Brain pericyte (primary cell): ENCODE measurements at regions not wholly inside any gene's neighbourhood (a gene's known extent, or its start where the extent isn't known, plus 50 kb on each side); places are given as distances from the start of the nearest gene placed in this dataset.
A peak's percentile ranks its signal among the peaks of the same experiment; 100 is the strongest.
"Not testable (repeated sequence)": the region's sequence is repeated elsewhere in the genome, so short reads cannot be mapped to it uniquely, and the experiment has no call there.

Source experiments
- DNase-seq: peaks from one replicate; pipeline ENCODE4 v3.0.0-alpha.2; 2012; ENCODE audit warnings: low read depth, low spot score

DNA sequence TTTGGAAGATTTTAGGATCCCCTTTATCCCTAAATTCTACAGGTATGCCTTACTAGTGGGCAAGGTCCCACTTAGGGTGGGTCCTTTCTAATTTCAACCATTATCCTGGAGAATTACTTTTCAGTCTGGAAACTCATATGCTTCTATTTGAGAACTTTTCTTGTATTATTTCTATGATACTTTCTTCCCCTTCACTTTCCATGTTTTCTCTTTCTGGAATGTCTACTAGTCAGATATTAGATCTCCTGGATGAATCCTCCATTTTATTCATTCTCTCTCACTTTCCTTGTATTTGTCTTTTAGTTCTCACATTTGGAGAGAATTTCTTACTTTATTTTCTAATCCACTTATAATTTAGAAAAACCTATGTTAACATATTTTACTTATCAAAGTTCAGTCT lies 83.9 kb upstream of the SIPA1L2 start:
- no peak for DNase-seq

DNA sequence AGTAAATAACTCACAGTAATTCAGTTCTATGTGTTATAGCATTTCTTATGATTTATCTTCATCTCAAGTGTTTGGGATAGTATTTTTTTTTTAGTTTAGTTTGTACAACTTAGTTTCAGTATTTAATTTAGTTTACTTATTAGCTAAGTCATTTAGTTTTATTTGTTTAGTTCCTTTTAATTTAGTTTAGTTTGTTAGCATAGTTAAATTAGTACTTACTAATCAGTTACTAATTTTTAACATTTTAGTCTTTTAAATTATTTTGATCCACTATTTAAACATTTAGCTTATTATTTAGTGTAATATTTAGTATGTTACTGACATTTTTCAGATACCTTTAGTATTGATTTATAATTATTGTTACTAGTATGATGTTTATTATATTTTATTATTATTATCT lies 85.2 kb upstream of the SIPA1L2 start:
- no peak for DNase-seq

DNA sequence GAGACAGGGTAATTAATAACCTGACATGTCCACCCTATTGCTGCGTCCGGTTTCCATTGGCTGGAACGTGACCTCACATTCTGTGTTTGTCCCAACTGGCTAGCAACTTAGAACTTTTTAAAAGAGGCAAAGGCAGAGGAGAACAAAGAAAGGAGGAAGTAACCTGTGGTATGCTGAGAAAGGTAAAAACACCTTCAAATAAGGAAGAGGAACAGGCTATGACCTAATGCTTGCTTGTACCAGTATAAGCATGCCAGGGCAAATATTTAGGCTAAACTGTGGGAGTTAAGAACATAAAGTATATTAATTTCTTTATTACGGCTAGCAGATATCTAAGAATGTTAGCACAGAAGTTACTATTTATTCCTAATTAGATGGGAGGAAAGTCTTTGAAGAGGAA lies 87.3 kb upstream of the MAP10 start:
- DNase-seq = not testable (repeated sequence)

DNA sequence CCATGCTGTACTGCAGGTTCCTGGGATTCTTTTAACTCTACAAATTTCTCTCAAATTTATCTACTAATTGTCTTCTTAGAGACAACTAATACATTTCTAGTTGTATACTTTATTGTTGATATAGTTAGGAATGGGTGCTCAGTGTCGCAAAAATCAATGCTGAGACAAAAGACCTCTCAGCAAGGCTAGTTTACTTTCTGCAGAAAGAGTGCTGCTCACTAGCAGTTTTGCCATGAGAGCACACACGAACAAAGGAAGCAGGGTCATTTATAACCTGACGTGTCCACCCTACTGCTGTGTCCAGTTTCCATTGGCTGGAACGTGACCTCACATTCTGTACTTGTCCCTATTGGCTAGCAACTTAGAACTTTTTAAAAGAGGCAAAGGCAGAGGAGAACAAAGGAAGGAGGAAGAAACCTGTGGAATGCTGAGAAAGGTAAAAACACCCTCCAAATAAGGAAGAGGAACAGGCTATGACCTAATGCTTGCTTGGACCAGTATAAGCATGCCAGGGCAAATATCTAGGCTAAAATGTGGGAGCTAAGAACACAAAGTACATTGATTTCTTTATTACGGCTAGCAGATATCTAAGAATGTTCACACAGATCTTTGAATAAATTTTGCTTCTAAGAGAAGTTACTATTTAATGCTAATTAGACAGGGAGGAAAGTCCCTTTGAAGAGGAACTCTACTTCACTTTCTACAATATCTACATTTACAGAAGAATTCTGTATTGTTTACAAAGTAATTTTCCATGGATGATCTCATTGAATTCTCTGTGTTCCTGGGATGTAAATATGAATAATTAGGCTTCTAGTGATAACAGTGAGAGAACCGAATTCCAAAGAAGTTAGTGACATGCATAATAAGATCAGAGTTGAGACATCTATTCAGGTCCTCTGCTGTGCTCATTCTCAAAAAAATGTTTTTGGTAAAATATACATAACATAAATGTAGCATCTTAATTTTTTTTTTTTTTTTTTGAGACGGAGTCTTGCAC lies 86.0 kb upstream of the MAP10 start:
- DNase-seq = no peak

DNA sequence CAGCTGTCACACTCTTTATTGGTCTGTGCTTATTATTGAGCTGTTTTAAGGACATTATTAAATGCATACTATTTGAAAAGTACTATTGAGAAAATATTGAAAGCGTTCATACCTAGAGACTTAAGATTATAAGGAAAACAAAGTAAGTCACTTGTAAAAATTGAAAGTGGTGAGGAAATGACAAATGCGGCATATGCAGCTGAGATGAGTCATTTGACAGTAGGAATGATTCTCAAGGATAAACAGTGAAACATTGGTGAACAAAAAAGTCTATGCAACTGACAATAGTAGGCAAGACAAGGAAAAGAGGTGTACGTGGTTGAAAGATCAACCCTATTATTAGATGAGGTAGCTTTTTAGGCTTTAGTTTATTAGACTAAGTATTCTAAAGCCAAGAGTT lies 82.6 kb upstream of the MAP10 start:
- DNase-seq = no peak

DNA sequence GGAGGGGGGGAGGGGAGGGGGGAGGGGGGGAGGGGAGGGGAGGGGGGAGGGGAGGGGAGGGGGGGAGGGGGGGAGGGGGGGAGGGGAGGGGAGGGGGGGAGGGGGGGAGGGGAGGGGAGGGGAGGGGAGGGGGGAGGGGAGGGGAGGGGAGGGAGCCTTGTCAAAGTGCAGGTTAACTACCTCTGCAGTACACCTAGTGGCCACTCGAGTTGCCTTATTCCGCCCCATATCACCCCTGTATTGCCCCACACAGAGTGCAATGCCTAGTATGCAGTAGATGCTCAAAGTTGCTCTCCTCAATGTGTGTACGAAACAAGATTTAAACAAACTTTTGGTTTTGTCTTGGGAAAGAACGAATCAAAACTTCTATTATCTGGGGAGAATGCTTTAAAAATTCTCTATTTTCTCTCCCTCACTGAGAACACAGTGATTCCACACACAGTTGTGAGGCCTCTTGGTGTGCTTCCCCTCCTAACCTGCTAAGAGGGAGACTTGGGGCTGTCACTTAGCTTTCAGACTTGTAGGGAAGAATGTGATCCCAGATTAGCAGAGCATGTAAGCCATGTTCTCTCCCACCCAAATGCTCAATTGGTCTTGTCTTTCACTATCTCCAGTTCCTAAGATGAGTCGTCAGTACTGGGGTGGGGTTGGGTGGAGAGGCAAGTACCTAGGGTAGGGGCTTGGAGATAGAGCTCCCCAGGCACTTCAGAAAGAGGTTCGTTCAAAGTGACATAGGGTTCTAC lies 79.7 kb upstream of the MAP10 start:
- DNase-seq = no peak

DNA sequence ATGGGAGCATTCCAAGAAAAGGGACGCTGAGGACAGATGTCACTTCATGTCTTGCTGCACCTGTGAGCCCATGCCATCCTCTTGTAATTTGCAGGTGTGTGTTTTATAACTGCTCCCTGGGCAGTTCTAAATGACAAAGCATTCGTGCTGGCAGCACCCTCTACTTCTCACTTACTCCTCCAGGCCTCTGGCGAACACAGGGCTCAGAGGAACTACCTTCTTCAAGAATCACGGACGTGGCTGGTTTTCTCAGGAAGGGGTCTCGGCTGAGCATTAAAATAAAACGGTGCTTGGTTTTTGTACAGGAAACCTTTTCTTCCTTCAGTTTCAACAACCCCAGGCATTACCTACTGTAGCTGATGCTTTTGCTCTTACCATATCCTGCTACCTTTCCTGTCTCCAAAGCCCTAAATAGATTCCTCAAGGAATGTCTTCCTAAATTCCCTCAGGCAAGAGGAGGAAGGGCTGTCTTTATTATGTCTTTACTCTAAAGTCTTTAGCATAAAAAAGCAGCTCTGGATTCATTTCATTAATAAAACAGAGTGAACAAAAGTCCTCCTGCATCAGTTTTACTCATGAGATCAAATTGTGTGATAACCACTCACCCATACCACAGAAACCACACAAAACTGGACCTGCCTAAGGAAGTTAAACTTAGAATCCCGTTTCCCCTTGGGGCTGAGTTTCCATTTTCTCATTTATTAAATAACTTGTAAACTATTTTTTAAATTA lies 79.0 kb upstream of the MAP10 start:
- no peak for DNase-seq

DNA sequence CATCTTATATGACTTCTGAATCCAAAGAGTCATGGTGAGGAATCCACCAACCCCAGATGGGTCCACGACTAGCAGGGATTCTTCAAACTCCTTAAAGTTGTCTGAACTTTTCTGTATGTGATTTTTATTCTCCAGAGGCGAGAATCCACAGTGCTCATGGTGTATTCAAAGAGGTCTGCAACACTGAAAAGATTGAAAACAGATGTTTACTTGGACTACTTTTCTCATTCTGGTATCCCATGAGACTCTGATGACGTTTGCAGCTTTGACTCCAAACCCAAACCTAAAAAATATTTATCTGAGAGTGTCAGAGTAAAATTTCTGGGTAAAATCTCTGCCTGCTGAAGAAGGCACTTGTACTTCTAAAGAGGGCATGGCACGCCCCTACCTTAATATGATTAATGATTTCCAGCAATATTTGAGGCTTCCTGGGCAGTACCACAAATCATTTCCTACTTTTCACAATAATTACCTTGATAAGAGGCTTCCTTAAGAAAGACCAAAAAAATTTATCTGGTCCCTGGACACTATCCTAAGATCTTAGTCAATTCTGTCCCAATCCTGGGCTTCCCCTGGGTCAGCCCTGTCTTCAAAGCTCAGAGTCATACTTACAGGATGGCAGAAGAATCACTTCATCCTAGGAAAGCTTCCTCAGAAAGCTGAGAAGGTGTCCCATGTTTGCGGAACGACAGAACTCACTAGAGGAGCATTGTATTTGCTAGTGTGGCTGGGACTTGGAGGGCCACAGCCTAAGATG lies 76.5 kb upstream of the MAP10 start:
- DNase-seq = peak; percentile 34

DNA sequence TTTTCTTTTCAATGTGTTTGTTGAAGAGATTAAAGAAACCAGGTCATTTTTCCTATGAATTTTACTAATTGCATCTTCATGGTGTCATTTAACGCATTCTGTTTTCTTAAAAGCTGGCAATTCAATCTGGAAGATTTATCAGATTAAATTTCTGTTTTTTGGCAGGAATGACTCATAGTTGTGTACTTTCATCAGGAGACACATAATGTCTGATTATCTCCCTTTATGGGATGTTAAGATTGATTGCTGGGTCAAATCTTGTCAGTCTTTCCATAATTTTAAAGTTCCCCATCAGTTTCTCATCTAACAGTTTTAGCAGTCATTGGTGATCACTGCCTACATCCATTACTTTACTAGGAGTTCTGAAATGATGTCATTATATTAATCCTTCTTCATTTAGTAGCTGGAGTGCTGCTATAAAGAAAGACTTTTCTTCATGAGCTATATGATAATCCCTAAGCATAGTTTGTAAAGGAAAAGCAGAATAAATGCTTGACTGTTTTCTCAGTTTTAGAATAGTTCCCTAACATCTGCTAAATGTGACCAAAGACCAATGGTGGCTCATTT lies 72.8 kb upstream of the MAP10 start:
- no peak for DNase-seq

DNA sequence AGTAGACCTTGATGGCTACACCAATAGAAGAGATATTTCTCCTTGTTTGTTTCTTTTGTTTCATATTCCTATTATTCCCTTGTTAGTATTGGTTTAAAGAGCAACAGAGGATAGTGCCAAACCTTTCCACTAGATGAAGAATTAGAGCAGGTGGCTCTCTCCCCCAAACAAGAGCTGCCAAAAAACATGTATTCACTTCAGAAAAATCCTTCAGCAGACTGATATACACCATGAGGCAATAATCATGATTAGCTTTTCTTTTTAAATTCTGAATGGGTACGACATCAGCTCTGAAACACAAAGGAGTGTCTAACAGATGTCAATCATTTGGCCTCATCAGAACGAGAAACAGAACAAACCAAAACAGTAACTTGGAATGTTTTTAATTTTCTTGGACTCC lies 67.3 kb upstream of the MAP10 start:
- DNase-seq = no peak

DNA sequence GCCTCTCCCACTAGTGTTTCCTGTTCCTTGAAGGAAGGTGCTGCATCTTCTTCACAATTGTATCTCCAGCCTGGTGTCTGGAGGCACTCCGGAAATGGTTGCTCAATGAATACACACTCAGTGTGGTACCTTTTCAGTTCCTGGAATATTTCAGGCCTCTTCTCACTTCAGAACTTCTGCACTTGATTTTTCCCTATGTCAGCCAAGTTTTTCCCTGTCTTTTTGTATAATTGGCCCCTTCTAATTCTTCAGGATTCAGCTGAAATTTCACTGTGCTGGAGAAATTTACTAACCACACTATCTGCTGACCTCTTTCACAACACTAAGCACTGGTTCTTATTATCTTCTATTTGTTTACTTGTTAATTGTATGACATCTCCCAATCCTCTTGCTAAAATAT lies 61.2 kb upstream of the MAP10 start:
- no peak for DNase-seq

DNA sequence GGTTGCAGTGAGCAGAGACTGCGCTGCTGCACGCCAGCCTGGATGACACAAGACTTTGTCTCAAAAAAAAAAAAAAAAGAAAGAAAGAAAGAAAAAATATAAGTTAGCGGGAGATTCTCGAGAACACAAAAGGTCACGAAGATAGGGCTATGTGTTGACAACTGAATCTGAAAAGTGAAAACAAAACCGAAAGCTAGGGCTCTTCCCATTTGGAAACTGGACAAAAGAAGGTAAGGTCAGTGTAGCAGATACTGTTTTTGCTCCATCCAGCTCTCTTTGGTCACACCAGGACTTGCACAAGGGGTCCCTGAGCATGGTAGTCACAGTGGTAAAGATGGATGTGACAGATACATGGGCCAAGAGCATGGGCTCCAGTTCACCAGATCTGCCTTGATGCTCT lies 60.4 kb upstream of the MAP10 start:
- no peak for DNase-seq

DNA sequence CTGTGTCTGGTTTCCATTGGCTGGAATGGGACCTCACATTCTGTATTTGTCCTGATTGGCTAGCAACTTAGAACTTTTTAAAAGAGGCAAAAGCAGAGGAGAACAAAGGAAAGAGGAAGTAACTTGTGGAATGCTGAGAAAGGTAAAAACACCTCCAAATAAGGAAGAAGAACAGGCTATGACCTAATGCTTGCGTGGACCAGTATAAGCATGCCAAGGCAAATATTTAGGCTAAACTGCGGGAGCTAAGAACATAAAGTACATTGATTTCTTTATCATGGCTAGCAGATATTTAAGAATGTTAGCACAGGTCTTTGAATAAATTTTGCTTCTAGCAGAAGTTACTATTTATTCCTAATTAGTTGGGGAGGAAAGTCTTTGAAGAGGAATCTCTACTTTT lies 59.5 kb upstream of the MAP10 start:
- DNase-seq = not testable (repeated sequence)

DNA sequence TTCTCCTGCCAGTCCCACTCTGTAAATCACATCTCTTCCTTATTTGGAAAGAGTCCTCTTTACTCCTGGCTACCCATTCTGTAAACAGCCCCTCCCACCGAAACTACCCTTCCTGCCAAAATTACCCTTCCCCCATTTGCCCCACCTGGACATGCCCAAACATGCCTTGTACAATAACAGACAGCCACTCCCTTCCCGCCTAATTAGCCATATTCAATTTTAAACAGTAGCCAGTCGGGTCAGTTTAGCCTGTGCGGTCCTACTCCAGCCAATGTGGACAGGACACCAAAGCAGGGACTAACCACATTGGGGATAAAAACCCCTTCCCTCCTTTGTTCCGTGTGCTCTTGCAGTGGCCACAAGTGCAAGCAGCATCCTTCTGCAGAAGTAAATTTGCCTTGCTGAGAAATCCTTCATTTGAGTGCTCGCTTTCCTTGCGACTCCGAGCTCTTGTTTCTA lies 56.3 kb upstream of the MAP10 start:
- DNase-seq = no peak

DNA sequence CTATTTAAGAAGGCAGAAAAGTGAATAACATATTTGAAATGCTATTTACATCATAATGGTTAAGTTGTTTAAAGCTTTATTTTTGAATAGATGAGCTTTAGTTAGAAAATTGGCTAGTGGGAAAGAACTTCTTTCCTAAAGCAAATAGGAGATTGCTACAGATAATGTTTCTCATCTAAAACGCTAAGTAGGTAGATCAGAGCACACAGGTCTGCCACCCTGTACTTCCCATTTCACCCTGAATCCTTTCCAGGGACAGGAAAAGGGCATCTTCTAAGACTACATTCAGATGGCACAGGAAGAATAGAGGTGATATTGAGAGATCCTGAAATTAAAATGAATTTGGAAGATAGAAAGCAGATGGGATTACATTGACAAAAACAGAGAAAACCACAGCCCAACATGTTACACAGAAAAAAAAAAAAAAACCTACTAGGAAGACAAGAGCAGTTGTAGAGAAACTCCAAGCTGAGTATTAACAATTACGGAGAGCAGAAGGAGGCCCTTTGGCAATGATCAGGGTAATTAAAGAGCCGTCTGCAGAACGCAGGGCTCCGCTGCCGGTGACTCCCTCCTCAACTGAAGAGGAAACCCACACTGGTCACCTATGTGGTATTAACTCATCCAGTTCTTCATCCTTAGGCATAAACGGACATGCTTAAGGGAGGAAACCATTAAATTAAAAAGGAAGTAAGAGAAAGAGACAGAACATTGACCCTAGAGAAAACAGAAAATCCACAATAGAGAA lies 53.6 kb upstream of the MAP10 start:
- no peak for DNase-seq

DNA sequence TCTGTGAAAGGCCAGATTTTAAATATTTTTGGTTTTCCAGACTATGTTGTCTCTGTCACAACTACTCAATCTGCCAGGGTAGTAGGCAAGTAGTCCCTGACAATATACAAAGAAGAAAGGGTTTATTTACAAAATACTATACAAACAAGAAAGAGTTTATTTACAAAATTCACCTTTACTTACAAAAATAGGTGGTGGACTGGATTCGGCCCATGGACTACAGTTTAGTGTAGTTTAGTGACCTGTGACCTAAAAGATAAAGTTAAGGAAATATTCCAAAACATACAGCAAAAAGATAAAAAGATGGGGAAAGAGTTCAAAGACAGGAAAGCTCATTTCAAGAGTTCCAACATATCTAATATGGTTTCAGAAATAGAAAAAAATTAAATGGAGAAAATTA lies 52.9 kb upstream of the MAP10 start:
- DNase-seq = no peak

DNA sequence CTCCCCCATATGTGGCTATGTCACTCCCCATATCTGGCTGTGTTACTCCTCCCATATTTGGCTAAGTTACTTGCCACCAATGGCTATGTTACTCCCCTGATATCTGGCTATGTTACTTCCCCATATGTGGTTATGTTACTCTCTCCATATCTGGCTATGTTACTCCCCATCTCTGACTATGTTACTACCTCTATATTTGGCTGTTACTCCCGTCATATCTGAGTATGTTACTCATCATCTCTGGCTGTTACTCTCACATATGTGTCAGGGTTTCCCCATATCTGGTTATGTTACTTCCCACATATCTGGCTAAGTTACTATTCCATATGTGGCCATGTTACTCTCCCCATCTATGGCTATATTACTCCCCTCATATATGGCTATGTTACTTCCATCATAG lies 50.3 kb upstream of the MAP10 start:
- DNase-seq = no peak
